OCI-LY1 (cell line): ENCODE measurements at regions not wholly inside any gene's neighbourhood (a gene's known extent, or its start where the extent isn't known, plus 50 kb on each side); places are given as distances from the start of the nearest gene placed in this dataset.
"Not testable (repeated sequence)": the region's sequence is repeated elsewhere in the genome, so short reads cannot be mapped to it uniquely, and the experiment has no call there.

Source experiments
- EZH2 ChIP-seq: fragments of 200-600 bp; sonication (generic), shearing (Covaris generic); IDR thresholded peaks from 2 replicates; pipeline ENCODE4 v1.8.0; 2017; ENCODE audit warnings: borderline replicate concordance, mixed run types, mild to moderate bottlenecking, antibody characterized with exemption, low read length, moderate library complexity, mixed read lengths
- TF ChIP-seq, protein P1 (sequence below): fragments of 200-600 bp; sonication (generic), shearing (Covaris generic); IDR thresholded peaks from 2 replicates; pipeline ENCODE4 v1.5.1; 2017; ENCODE audit warnings: mild to moderate bottlenecking, antibody characterized with exemption, low read length, moderate library complexity, mixed read lengths

DNA sequence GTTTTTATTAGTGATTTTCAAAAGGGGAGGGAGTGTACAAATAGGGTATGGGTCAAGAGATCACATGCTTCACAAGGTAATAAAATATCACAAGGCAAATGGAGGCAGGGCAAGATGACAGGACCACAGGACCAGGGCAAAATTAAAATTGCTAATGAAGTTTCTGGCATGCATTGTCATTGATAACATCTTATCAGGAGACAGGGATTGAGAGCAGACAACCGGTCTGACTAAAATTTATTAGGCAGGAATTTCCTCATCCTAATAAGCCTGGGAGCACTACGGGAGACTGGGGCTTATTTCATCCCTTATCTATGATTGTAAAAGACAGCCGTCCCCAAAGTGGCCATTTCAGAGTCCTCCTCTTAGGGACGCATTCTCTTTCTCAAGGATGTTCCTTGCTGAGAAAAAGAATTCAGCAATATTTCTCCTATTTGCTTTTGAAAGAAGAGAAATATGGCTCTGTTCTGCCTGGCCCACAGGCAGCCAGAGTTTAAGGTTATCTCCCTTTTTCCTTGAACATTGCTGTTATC is 88.9 kb upstream of the RNPC3 start:
- TF ChIP-seq, protein P1, sequence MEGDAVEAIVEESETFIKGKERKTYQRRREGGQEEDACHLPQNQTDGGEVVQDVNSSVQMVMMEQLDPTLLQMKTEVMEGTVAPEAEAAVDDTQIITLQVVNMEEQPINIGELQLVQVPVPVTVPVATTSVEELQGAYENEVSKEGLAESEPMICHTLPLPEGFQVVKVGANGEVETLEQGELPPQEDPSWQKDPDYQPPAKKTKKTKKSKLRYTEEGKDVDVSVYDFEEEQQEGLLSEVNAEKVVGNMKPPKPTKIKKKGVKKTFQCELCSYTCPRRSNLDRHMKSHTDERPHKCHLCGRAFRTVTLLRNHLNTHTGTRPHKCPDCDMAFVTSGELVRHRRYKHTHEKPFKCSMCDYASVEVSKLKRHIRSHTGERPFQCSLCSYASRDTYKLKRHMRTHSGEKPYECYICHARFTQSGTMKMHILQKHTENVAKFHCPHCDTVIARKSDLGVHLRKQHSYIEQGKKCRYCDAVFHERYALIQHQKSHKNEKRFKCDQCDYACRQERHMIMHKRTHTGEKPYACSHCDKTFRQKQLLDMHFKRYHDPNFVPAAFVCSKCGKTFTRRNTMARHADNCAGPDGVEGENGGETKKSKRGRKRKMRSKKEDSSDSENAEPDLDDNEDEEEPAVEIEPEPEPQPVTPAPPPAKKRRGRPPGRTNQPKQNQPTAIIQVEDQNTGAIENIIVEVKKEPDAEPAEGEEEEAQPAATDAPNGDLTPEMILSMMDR: not testable (repeated sequence)
- not testable (repeated sequence) for TF ChIP-seq EZH2
